Lower lobe of right lung (tissue), 2 donors: ENCODE measurements at regions not wholly inside any gene's neighbourhood (a gene's known extent, or its start where the extent isn't known, plus 50 kb on each side); places are given as distances from the start of the nearest gene placed in this dataset.
A peak's percentile ranks its signal among the peaks of the same experiment; 100 is the strongest.

ENCODE experiments used
- ATAC-seq, 2 donors: fragments of 200-7000 bp; cut with Tn5 transposase; one replicate each; pipeline ENCODE4 v1.9.1; 2020 to 2022; ENCODE audit warnings: mild to moderate bottlenecking in 2 of 2, moderate library complexity in 2 of 2
- DNase-seq: peaks from one replicate; pipeline ENCODE4 v3.0.0-alpha.2; 2020
- H3K27ac ChIP-seq: fragments of 200-600 bp; one replicate; pipeline ENCODE4 v1.8.0; 2022
- H3K27me3 ChIP-seq: fragments of 200-600 bp; one replicate; pipeline ENCODE4 v1.8.0; 2022; ENCODE audit warnings: low read depth
- H3K36me3 ChIP-seq: fragments of 200-600 bp; one replicate; pipeline ENCODE4 v1.8.0; 2022; ENCODE audit warnings: mild to moderate bottlenecking
- H3K4me1 ChIP-seq: fragments of 200-600 bp; one replicate; pipeline ENCODE4 v1.8.0; 2022
- H3K4me3 ChIP-seq: fragments of 200-600 bp; one replicate; pipeline ENCODE4 v1.8.0; 2022; ENCODE audit warnings: mild to moderate bottlenecking
- H3K9me3 ChIP-seq: fragments of 200-600 bp; one replicate; pipeline ENCODE4 v1.8.0; 2022
- CTCF ChIP-seq: fragments of 200-600 bp; IDR thresholded peaks from one replicate; pipeline ENCODE4 v1.8.0; 2022; ENCODE audit warnings: antibody characterized with exemption, mild to moderate bottlenecking
- intact Hi-C: fragments of 100-400 bp; cut with DNase I; formaldehyde crosslinking; loops from one replicate; pipeline ENCODE4 v1.11.0; 2022
- donor health status: DM: no; HTN: yes; CAD: no; lungs with severe emphysema.

GRCh38 chr10:106401967-106402366 lies 762.5 kb downstream of the SORCS1 start:
- DNase-seq = no peak
- Histone ChIP-seq H3K4me1 (no peaks in the 10 kb centered on the region), H3K9me3 (no peaks in the 10 kb centered on the region), H3K27me3 (no peaks in the 10 kb centered on the region), H3K36me3 (no peaks in the 10 kb centered on the region), H3K4me3 (no peak overlapping the region), H3K27ac (no peak overlapping the region)
- ATAC-seq = no peak
- TF ChIP-seq CTCF = no peak
- intact Hi-C loops = no loop called here

- no peak overlapping the region for H3K4me3 ChIP-seq
- TF ChIP-seq CTCF = no peak
- no peak overlapping the region for H3K27ac ChIP-seq
- H3K36me3 ChIP-seq = no peaks in the 10 kb centered on the region
- H3K9me3 ChIP-seq = no peaks in the 10 kb centered on the region
- ATAC-seq (no peak), DNase-seq (no peak)
- no peaks in the 10 kb centered on the region for H3K27me3 ChIP-seq
- intact Hi-C loops = no loop called here
- no peaks in the 10 kb centered on the region for H3K4me1 ChIP-seq
These were observed 763.3 kb downstream of the SORCS1 start for GRCh38 chr10:106401161-106401560.

DNA sequence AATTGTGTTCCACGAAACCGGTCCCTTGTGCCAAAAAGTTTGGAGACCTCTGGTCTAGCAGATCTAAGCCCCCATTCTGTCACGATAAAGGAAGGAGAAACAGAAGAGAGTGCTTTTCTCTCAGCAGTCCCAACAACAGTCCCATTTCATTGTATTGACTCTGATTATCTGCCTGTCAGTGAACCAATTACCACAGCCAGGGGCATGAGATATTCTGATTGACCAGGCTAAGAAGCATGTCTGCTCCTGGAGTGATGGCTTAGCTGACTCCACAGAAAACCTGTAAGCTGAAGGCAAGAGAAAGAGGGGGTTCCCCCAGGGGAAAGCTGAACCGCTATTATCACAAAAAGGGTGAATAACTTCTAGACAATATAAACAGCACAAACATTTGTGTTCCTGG lies 765.4 kb downstream of the SORCS1 start:
- ATAC-seq (no peak), DNase-seq (no peak)
- intact Hi-C loops = no loop called here
- Histone ChIP-seq H3K27me3 (no peaks in the 10 kb centered on the region), H3K4me3 (no peak overlapping the region), H3K9me3 (no peaks in the 10 kb centered on the region), H3K4me1 (no peaks in the 10 kb centered on the region), H3K36me3 (no peaks in the 10 kb centered on the region), H3K27ac (no peak overlapping the region)
- no peak for TF ChIP-seq CTCF

DNA sequence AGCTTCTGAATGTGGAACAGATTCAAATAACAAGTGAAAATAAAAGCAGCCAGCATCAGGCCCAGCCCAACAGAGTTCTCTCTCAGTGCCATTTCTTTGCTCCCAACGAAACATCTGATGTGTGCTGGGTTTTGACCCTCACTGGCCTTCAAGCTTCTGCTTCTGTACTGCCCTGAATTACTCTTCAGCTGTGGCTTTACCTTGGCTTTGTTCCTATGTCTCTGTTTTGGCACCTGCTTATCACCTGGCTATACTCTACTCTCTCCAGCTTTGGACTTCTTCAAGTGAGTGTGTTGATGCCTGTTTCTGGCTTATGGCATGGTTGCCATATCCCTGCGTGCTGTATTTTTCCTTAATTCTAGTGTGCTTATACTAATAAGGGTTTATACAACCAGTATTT lies 768.3 kb downstream of the SORCS1 start:
- DNase-seq = no peak
- no peaks in the 10 kb centered on the region for H3K9me3 ChIP-seq
- ATAC-seq = no peak
- no peaks in the 10 kb centered on the region for H3K4me1 ChIP-seq
- no peak overlapping the region for H3K4me3 ChIP-seq
- no peak for TF ChIP-seq CTCF
- no peaks in the 10 kb centered on the region for H3K27me3 ChIP-seq
- H3K27ac ChIP-seq = no peak overlapping the region
- intact Hi-C loops = no loop called here
- no peaks in the 10 kb centered on the region for H3K36me3 ChIP-seq

GRCh38 chr10:106395041-106395749 lies 769.3 kb downstream of the SORCS1 start:
- no peaks in the 10 kb centered on the region for H3K9me3 ChIP-seq
- no peaks in the 10 kb centered on the region for H3K27me3 ChIP-seq
- H3K36me3 ChIP-seq = no peaks in the 10 kb centered on the region
- intact Hi-C loops = no loop called here
- DNase-seq (no peak), ATAC-seq (no peak)
- no peak for TF ChIP-seq CTCF
- H3K27ac ChIP-seq = no peak overlapping the region
- H3K4me1 ChIP-seq = no peaks in the 10 kb centered on the region
- H3K4me3 ChIP-seq = no peak overlapping the region

DNA sequence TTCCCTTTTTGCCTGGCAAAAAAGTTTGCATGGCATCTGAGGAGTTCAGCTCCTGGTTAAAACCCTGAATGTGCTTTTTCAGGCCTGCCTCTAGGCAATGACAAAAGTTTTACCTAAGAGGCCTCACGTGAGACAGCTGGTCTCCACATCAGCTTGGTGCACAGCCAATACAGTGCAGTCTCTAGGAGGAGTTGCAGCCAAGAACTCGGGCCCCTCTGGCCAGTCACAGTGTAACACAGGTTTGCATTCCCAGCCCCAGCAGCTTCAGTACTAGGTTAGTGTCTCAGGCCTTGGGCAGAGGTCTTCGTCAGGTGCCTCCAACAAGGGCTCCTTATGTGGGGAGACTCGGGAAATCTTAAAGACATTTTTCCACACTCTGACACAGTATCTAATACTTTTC lies 771.7 kb downstream of the SORCS1 start:
- no peak for TF ChIP-seq CTCF
- Histone ChIP-seq H3K4me1 (no peaks in the 10 kb centered on the region), H3K36me3 (no peaks in the 10 kb centered on the region), H3K27ac (no peak overlapping the region), H3K4me3 (no peak overlapping the region), H3K9me3 (no peaks in the 10 kb centered on the region), H3K27me3 (no peaks in the 10 kb centered on the region)
- intact Hi-C loops = no loop called here
- DNase-seq = no peak
- ATAC-seq = peak; percentile 31 to 51
